ENCODE measurements at regions not wholly inside any gene's neighbourhood (a gene's known extent, or its start where the extent isn't known, plus 50 kb on each side); places are given as distances from the start of the nearest gene placed in this dataset.

GRCh38 chr13:89831157-89831556 is 1516.3 kb upstream of the MIR17HG start:
- TF ChIP-seq CTCF (conservative IDR thresholded peaks at IDR 0.05; ENCODE audit: low read depth, low read length) (no peak), SMC3 (IDR thresholded peaks at IDR 0.05; ENCODE audit: low read depth, low read length) (no peak), ELK1 (IDR thresholded peaks at IDR 0.05; ENCODE audit: borderline replicate concordance, low read depth, low read length) (no peak), MAFK (IDR thresholded peaks at IDR 0.05; ENCODE audit: low read depth, low read length) (no peak), USF2 (IDR thresholded peaks at IDR 0.05; ENCODE audit: low read depth, low read length) (no peak), CEBPB (IDR thresholded peaks at IDR 0.05; ENCODE audit: low read depth, low read length) (no peak), BHLHE40 (IDR thresholded peaks at IDR 0.05; ENCODE audit: low read depth, low read length) (no peak), POLR2A (IDR thresholded peaks at IDR 0.05; ENCODE audit: low read depth, low read length) (no peak), MXI1 (IDR thresholded peaks at IDR 0.05; ENCODE audit: borderline replicate concordance, low read depth, low read length) (no peak), RFX5 (IDR thresholded peaks at IDR 0.05; ENCODE audit: low read depth, low read length) (no peak), FOS (IDR thresholded peaks at IDR 0.05; ENCODE audit: low read depth, low read length) (no peak)

Measured in IMR-90 (cell line).